Suprapubic skin (tissue), 3 donors: ENCODE measurements at regions not wholly inside any gene's neighbourhood (a gene's known extent, or its start where the extent isn't known, plus 50 kb on each side); places are given as distances from the start of the nearest gene placed in this dataset.

Experiments used
- POLR2A ChIP-seq, 2 donors: fragments of 450-650 bp; IDR thresholded peaks; one replicate each; pipeline ENCODE4 v1.6.1; 2017; ENCODE audit warnings: antibody characterized with exemption in 2 of 2, mild to moderate bottlenecking in 2 of 2, moderate library complexity in 2 of 2
- TF ChIP-seq, protein P1 (sequence below), 2 donors: fragments of 200-600 bp in 1 of 2; fragments of 450-650 bp in 1 of 2; sonication (generic) in 1 of 2; IDR thresholded peaks; one replicate each; pipeline ENCODE4 v1.5.1; 2016 to 2019; ENCODE audit warnings: antibody characterized with exemption in 2 of 2, mild to moderate bottlenecking in 1 of 2, moderate library complexity in 1 of 2

DNA sequence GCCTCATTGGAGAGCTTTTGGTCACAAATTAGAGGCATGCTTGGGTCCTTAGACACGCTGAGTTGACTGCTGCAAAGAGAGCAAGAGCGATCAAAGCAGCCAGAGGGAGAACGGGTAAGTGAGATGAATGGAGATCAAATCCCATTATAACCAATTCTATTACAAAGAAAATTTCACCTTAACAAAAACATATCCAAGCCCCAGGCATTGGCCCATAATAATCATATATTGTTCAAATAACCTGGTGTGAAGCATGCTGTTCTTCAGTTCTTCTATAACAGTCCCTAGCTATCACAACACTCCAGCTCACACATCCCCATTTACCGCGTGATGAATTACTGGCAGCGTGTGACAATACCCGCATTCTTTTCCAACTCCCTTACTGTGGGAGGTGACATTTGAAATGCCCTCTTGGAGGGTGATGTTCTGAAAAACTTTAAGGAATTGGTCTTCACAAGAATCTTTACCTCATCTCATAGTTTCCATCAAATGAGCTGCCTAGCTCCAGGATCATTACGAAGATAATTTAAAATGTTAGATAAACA is 156.1 kb upstream of the PLXNA4 start:
- TF ChIP-seq, protein P1, sequence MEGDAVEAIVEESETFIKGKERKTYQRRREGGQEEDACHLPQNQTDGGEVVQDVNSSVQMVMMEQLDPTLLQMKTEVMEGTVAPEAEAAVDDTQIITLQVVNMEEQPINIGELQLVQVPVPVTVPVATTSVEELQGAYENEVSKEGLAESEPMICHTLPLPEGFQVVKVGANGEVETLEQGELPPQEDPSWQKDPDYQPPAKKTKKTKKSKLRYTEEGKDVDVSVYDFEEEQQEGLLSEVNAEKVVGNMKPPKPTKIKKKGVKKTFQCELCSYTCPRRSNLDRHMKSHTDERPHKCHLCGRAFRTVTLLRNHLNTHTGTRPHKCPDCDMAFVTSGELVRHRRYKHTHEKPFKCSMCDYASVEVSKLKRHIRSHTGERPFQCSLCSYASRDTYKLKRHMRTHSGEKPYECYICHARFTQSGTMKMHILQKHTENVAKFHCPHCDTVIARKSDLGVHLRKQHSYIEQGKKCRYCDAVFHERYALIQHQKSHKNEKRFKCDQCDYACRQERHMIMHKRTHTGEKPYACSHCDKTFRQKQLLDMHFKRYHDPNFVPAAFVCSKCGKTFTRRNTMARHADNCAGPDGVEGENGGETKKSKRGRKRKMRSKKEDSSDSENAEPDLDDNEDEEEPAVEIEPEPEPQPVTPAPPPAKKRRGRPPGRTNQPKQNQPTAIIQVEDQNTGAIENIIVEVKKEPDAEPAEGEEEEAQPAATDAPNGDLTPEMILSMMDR (IDR thresholded peaks at IDR 0.05) = no peak
- no peak for TF ChIP-seq POLR2A (IDR thresholded peaks at IDR 0.05)
